HCT116 (cell line): ENCODE measurements at regions not wholly inside any gene's neighbourhood (a gene's known extent, or its start where the extent isn't known, plus 50 kb on each side); places are given as distances from the start of the nearest gene placed in this dataset.

ENCODE experiments used
- ATF3 ChIP-seq: IDR thresholded peaks from 2 replicates; pipeline ENCODE4 v1.6.1; 2012
- EZH2 ChIP-seq: fragments of 200-600 bp; sonication (generic); IDR thresholded peaks from 2 replicates; pipeline ENCODE4 v1.6.1; 2017; ENCODE audit warnings: antibody characterized with exemption, mixed run types
- EZH2phosphoT487 ChIP-seq: fragments of 200-600 bp; IDR thresholded peaks from 2 replicates; pipeline ENCODE4 v1.6.1; 2018; ENCODE audit warnings: antibody characterized with exemption, borderline replicate concordance
- POLR2A ChIP-seq: IDR thresholded peaks from 2 replicates; pipeline ENCODE4 v1.7.0; 2011; ENCODE audit warnings: borderline replicate concordance; ENCODE audit not compliant: insufficient read depth, insufficient read length; ENCODE audit errors: extremely low read depth
- RAD21 ChIP-seq: IDR thresholded peaks from 2 replicates; pipeline ENCODE4 v1.6.1; 2012; ENCODE audit warnings: low read depth, mild to moderate bottlenecking
- REST ChIP-seq: IDR thresholded peaks from 2 replicates; pipeline ENCODE4 v1.6.1; 2012; ENCODE audit warnings: low read depth
- SIN3A ChIP-seq: IDR thresholded peaks from 2 replicates; pipeline ENCODE4 v1.6.1; 2012; ENCODE audit warnings: low read depth
- TCF7L2 ChIP-seq: IDR thresholded peaks from 2 replicates; pipeline ENCODE4 v1.7.0; 2011; ENCODE audit warnings: borderline replicate concordance, inconsistent platforms; ENCODE audit not compliant: insufficient read depth, insufficient read length; ENCODE audit errors: extremely low read depth
- YY1 ChIP-seq: IDR thresholded peaks from 2 replicates; pipeline ENCODE4 v1.6.1; 2011; ENCODE audit warnings: low read length, low read depth, moderate library complexity, mild to moderate bottlenecking; ENCODE audit not compliant: insufficient replicate concordance; ENCODE audit errors: extremely low read depth
- ZFX ChIP-seq: fragments of 450-650 bp; IDR thresholded peaks from 2 replicates; pipeline ENCODE4 v1.6.1; 2017
- TF ChIP-seq, protein P1 (sequence below), 3 experiments: fragments of 200-600 bp in 1 of 3; sonication (generic) in 1 of 3; IDR thresholded peaks in 2 of 3; conservative IDR thresholded peaks in 1 of 3; 2 replicates each; pipeline ENCODE4 v1.5.1; 2012 to 2017; ENCODE audit warnings: low read depth in 2 of 3, low read length in 2 of 3, antibody characterized with exemption in 1 of 3, borderline replicate concordance in 1 of 3, control low read depth in 1 of 3, mild to moderate bottlenecking in 1 of 3, mixed read lengths in 1 of 3, mixed run types in 1 of 3, moderate library complexity in 1 of 3; ENCODE audit not compliant: insufficient read depth in 1 of 3

DNA sequence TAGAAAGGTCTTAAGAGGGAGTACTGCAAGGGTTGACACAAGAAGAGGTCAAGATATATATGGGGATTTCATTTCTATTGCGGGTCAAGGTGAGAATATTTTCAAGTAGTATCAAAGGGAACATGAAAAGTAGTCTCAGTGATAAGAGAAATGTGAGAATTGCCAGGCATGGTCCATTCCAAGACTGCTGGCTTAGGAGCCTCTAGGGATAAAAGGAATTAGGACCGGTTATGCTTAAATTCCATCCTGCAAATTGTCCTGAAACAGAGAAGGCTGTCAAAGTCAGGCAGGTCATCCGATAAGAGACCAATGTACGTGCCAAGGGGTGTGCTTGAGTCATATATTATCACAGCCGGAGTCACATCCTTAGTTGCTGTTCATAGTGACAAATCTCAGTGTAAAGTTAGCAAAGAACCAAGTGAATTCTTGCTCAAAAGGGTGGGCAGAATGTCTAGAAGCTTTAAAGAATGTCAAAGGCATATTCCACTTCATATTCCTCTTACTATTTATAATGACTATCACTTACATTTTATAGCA lies 133.6 kb downstream of the CBLL2 start:
- TF ChIP-seq, protein P1, sequence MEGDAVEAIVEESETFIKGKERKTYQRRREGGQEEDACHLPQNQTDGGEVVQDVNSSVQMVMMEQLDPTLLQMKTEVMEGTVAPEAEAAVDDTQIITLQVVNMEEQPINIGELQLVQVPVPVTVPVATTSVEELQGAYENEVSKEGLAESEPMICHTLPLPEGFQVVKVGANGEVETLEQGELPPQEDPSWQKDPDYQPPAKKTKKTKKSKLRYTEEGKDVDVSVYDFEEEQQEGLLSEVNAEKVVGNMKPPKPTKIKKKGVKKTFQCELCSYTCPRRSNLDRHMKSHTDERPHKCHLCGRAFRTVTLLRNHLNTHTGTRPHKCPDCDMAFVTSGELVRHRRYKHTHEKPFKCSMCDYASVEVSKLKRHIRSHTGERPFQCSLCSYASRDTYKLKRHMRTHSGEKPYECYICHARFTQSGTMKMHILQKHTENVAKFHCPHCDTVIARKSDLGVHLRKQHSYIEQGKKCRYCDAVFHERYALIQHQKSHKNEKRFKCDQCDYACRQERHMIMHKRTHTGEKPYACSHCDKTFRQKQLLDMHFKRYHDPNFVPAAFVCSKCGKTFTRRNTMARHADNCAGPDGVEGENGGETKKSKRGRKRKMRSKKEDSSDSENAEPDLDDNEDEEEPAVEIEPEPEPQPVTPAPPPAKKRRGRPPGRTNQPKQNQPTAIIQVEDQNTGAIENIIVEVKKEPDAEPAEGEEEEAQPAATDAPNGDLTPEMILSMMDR (IDR thresholded peaks at IDR 0.05 in 2 of 3, conservative IDR thresholded peaks at IDR 0.05 in 1 of 3; ENCODE audit: borderline replicate concordance in 1 of 3, insufficient read depth in 1 of 3, low read depth in 2 of 3, low read length in 2 of 3) = no peak
- TF ChIP-seq POLR2A (no peak), EZH2 (no peak), TCF7L2 (no peak), REST (no peak), RAD21 (no peak), EZH2phosphoT487 (no peak), ATF3 (no peak), ZFX (no peak), SIN3A (no peak), YY1 (no peak)
